Spleen (tissue), 11 donors: ENCODE measurements at regions not wholly inside any gene's neighbourhood (a gene's known extent, or its start where the extent isn't known, plus 50 kb on each side); places are given as distances from the start of the nearest gene placed in this dataset.

ENCODE experiments used
- DNase-seq: peaks from one replicate; pipeline ENCODE4 v3.0.0-alpha.2; 2020
- H3K27ac ChIP-seq, 8 donors: fragments of 200-600 bp; sonication (generic) in 7 of 8; 1 replicate in 4 of 8; 2 replicates in 4 of 8; pipeline versions ENCODE4 v1.5.0 to v1.8.0; 2016 to 2021; ENCODE audit warnings: inconsistent platforms in 4 of 8, mild to moderate bottlenecking in 4 of 8, moderate library complexity in 1 of 8
- H3K27me3 ChIP-seq, 7 donors: fragments of 200-600 bp; sonication (generic) in 6 of 7; replicated peaks in 1 of 7; 1 replicate in 4 of 7; 2 replicates in 3 of 7; pipeline versions ENCODE4 v1.5.0 to v1.8.0; 2016 to 2021; ENCODE audit warnings: inconsistent platforms in 3 of 7, mild to moderate bottlenecking in 1 of 7
- H3K36me3 ChIP-seq, 6 donors: fragments of 200-600 bp; sonication (generic) in 5 of 6; 1 replicate in 4 of 6; 2 replicates in 2 of 6; pipeline versions ENCODE4 v1.5.0 to v1.8.0; 2016 to 2021; ENCODE audit warnings: inconsistent platforms in 2 of 6
- H3K4me1 ChIP-seq, 6 donors: fragments of 200-600 bp; sonication (generic) in 5 of 6; 1 replicate in 3 of 6; 2 replicates in 3 of 6; pipeline versions ENCODE4 v1.5.0 to v1.8.0; 2016 to 2021; ENCODE audit warnings: inconsistent platforms in 3 of 6
- H3K4me3 ChIP-seq, 8 donors: fragments of 200-600 bp; sonication (generic) in 7 of 8; 1 replicate in 4 of 8; 2 replicates in 4 of 8; pipeline versions ENCODE4 v1.5.0 to v1.8.0; 2016 to 2021; ENCODE audit warnings: inconsistent platforms in 4 of 8, mild to moderate bottlenecking in 4 of 8, moderate library complexity in 2 of 8
- H3K9me3 ChIP-seq, 8 donors: fragments of 200-600 bp; sonication (generic) in 7 of 8; 1 replicate in 4 of 8; 2 replicates in 4 of 8; pipeline versions ENCODE4 v1.5.0 to v1.8.0; 2016 to 2021; ENCODE audit warnings: inconsistent platforms in 4 of 8
- POLR2A ChIP-seq, 3 donors: fragments of 450-650 bp; IDR thresholded peaks; one replicate each; pipeline ENCODE4 v1.5.1; 2017; ENCODE audit warnings: antibody characterized with exemption in 3 of 3, mild to moderate bottlenecking in 1 of 3
- POLR2AphosphoS5 ChIP-seq, 3 donors: sonication (generic); formaldehyde crosslinking; IDR thresholded peaks; one replicate each; pipeline ENCODE4 v1.5.1; 2017; ENCODE audit warnings: antibody characterized with exemption in 3 of 3
- WGBS, 5 donors: extraction: QIAGEN DNeasy Blood & Tissue Kit in 3 of 5; methylation state at CpG; one replicate each; pipeline versions ENCODE4 v1.1.5 to v1.1.7; 2013 to 2018; 5-methylcytosine and 5-hydroxymethylcytosine counted together
- intact Hi-C: fragments of 100-400 bp; cut with DNase I; formaldehyde crosslinking; loops from one replicate; pipeline ENCODE4 v1.15.0; 2023; ENCODE audit warnings: low total_unique reads
- TF ChIP-seq, protein P1 (sequence below), 11 experiments: fragments of 200-600 bp in 7 of 11; fragments of 450-650 bp in 4 of 11; sonication (generic) in 4 of 11; IDR thresholded peaks in 8 of 11; conservative IDR thresholded peaks in 3 of 11; 1 replicate in 7 of 11; 2 replicates in 4 of 11; pipeline versions ENCODE4 v1.4.0 to v1.8.0; 2016 to 2021; ENCODE audit warnings: antibody characterized with exemption in 11 of 11, inconsistent platforms in 4 of 11, mild to moderate bottlenecking in 1 of 11
- donor health status: healthy with polysubstance abuse.
- donor health status: DM: no; HTN: no; CAD: no; lungs with moderate emphysema.
- donor health status: DM: no; HTN: no; CAD: no.
- donor health status: Bipolar disorder and iron deficiency.
- donor health status: healthy.
- donor health status: DM: no; HTN: no; CAD: no.
- donor health status: DM: yes; HTN: yes; CAD: no.

DNA sequence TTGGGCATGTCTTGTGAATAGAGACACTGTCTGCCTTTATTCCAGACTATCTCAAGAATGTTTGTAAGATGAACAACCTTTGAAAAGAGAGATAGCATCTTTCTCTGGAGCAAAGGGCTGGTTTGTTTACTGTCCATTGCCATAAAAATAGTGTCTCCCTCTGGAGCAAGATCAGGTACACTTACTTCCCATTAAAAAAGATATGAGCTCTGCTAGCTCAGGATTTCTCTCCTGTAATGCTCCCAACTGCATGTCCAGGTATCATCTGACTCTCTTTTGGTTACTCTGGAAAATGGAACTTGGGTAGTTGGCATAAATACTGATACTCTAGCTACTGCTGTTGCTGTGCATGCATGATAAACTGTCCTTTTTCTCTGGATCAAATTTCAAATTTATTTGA is 381.1 kb downstream of the TFEC start:
- H3K9me3 ChIP-seq: peaks cover 0 to 14% (median 4%) of the 10 kb centered on the region in 8 donors
- TF ChIP-seq, protein P1, sequence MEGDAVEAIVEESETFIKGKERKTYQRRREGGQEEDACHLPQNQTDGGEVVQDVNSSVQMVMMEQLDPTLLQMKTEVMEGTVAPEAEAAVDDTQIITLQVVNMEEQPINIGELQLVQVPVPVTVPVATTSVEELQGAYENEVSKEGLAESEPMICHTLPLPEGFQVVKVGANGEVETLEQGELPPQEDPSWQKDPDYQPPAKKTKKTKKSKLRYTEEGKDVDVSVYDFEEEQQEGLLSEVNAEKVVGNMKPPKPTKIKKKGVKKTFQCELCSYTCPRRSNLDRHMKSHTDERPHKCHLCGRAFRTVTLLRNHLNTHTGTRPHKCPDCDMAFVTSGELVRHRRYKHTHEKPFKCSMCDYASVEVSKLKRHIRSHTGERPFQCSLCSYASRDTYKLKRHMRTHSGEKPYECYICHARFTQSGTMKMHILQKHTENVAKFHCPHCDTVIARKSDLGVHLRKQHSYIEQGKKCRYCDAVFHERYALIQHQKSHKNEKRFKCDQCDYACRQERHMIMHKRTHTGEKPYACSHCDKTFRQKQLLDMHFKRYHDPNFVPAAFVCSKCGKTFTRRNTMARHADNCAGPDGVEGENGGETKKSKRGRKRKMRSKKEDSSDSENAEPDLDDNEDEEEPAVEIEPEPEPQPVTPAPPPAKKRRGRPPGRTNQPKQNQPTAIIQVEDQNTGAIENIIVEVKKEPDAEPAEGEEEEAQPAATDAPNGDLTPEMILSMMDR (IDR thresholded peaks at IDR 0.05 in 8 of 11, conservative IDR thresholded peaks at IDR 0.05 in 3 of 11): no peak
- TF ChIP-seq POLR2AphosphoS5 (IDR thresholded peaks at IDR 0.05): no peak
- no peak for TF ChIP-seq POLR2A (IDR thresholded peaks at IDR 0.05)
- no peaks in the 10 kb centered on the region for H3K27me3 ChIP-seq
- no peaks in the 10 kb centered on the region for H3K36me3 ChIP-seq
- H3K27ac ChIP-seq: no peak overlapping the region
- no peaks in the 10 kb centered on the region for H3K4me1 ChIP-seq
- no peak for DNase-seq
- no peak overlapping the region for H3K4me3 ChIP-seq
- intact Hi-C loops: no loop called here

DNA sequence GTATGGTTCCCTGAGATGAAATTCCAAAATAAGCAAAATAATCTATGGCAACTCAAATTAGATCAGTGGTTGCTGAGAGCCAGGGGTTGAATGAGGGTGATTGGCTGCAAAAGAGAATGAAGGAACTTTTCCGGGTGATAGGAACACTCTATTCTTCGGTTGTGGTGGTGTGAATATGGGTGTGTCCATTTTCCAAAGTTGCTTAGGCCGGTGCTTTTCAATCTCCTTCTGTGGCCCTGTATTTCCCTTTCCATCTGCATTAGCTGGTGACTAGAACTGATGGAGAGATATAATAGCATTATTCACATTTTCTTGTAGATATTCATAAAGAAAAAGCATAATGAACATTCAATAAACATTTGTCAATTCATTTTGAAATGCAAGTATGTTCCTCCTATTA is 382.9 kb downstream of the TFEC start:
- no peaks in the 10 kb centered on the region for H3K4me1 ChIP-seq
- peaks cover 0 to 18% (median 6%) of the 10 kb centered on the region in 8 donors for H3K9me3 ChIP-seq
- no peak overlapping the region for H3K4me3 ChIP-seq
- WGBS, 5 donors: 75 to 94% (median 84%) methylated on average over 3 of the region's 3 CpGs
- H3K36me3 ChIP-seq: no peaks in the 10 kb centered on the region
- intact Hi-C loops: no loop called here
- H3K27ac ChIP-seq: no peak overlapping the region
- no peak for DNase-seq
- no peak for TF ChIP-seq POLR2A (IDR thresholded peaks at IDR 0.05)
- no peak for TF ChIP-seq POLR2AphosphoS5 (IDR thresholded peaks at IDR 0.05)
- TF ChIP-seq, protein P1 (IDR thresholded peaks at IDR 0.05 in 8 of 11, conservative IDR thresholded peaks at IDR 0.05 in 3 of 11): no peak
- no peaks in the 10 kb centered on the region for H3K27me3 ChIP-seq

DNA sequence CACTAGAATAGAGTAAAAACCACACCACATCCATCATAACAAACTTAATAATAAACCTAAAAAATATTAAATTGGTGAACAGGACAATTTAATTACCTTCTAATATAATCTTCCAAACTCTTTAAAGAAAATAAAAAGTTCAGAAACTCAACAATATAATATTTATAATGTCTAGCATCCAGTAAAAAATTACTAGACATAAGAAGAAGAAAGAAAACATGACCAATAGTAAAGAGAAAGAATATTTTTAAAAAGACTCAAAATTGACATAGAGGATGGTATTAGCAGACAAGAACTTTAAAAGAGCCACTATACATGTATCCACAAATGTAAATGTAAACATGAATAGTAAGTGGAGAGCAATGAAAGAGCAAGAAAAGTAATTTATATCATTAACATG is 388.4 kb downstream of the TFEC start:
- Histone ChIP-seq H3K36me3 (no peaks in the 10 kb centered on the region), H3K4me1 (no peaks in the 10 kb centered on the region), H3K27ac (no peak overlapping the region), H3K9me3 (peaks cover 0 to 33% (median 20%) of the 10 kb centered on the region in 8 donors), H3K4me3 (no peak overlapping the region), H3K27me3 (no peaks in the 10 kb centered on the region)
- TF ChIP-seq POLR2A (IDR thresholded peaks at IDR 0.05): no peak
- TF ChIP-seq POLR2AphosphoS5 (IDR thresholded peaks at IDR 0.05): no peak
- TF ChIP-seq, protein P1 (IDR thresholded peaks at IDR 0.05 in 8 of 11, conservative IDR thresholded peaks at IDR 0.05 in 3 of 11): no peak
- intact Hi-C loops: no loop called here
- no peak for DNase-seq

DNA sequence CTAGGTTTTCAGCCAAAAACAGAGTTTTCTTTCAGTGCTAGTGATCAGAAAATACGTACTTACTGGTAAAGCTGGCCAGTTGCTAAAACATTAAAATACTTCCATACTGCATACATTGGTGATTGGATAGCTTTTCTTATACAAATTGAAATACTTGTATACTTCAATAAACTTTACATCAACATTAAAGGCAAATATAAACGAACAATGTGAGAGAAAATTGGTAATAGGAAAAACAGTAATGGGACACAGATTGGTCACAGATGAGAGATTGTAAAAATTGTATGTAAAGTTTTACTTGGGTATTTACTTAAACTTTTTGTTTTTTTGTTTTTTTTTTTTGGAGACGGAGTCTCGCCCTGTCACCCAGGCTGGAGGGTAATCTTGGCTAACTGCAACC is 391.7 kb downstream of the TFEC start:
- Histone ChIP-seq H3K36me3 (no peaks in the 10 kb centered on the region), H3K27me3 (no peaks in the 10 kb centered on the region), H3K4me3 (no peak overlapping the region), H3K9me3 (peaks cover 0 to 21% (median 14%) of the 10 kb centered on the region in 8 donors), H3K27ac (no peak overlapping the region), H3K4me1 (no peaks in the 10 kb centered on the region)
- no peak for DNase-seq
- TF ChIP-seq, protein P1 (IDR thresholded peaks at IDR 0.05 in 8 of 11, conservative IDR thresholded peaks at IDR 0.05 in 3 of 11): no peak
- TF ChIP-seq POLR2A (IDR thresholded peaks at IDR 0.05) (no peak), POLR2AphosphoS5 (IDR thresholded peaks at IDR 0.05) (no peak)
- WGBS, 5 donors: 86 to 92% (median 89%) methylated on average over 4 of the region's 4 CpGs
- intact Hi-C loops: no loop called here
